NB4 (cell line): ENCODE measurements at regions not wholly inside any gene's neighbourhood (a gene's known extent, or its start where the extent isn't known, plus 50 kb on each side); places are given as distances from the start of the nearest gene placed in this dataset.

Experiments
- DNase-seq: peaks from one replicate; pipeline ENCODE4 v3.0.0; 2010; ENCODE audit warnings: low read depth
- H3K4me3 ChIP-seq: one replicate; pipeline ENCODE4 v1.5.1; 2011; ENCODE audit warnings: mild to moderate bottlenecking, low read depth, low read length, moderate library complexity
- CTCF ChIP-seq: IDR thresholded peaks from one replicate; pipeline ENCODE4 v1.5.1; 2012; ENCODE audit warnings: low read depth, low read length
- MYC ChIP-seq: IDR thresholded peaks from 2 replicates; pipeline ENCODE4 v1.6.1; 2011; ENCODE audit warnings: low read depth, low read length
- POLR2A ChIP-seq: IDR thresholded peaks from 2 replicates; pipeline ENCODE4 v1.6.1; 2011; ENCODE audit warnings: mild to moderate bottlenecking; ENCODE audit not compliant: insufficient read length; ENCODE audit errors: extremely low read depth
- TF ChIP-seq, protein P1 (sequence below): IDR thresholded peaks from 2 replicates; pipeline ENCODE4 v1.6.1; 2011; ENCODE audit warnings: low read depth, low read length

DNA sequence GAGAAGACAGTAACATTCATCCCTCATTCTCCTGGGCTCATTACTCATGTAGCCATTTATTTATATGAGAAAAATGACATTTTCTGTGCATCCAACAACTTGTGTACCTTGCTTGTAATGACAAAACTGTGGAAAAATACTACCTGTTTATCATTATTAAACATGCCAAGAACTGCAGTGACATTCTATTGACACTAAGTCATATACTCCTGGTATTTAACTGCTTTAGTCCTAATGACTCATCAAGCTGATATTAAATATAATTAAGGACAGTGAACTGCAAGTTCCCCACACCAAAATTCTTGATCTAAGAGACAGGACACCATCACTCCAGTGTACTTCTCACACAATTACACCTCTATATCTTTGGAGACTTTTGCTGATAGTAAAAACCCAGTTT is 1328.7 kb upstream of the RAG2 start:
- DNase-seq = no peak
- TF ChIP-seq, protein P1, sequence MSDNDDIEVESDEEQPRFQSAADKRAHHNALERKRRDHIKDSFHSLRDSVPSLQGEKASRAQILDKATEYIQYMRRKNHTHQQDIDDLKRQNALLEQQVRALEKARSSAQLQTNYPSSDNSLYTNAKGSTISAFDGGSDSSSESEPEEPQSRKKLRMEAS = no peak
- TF ChIP-seq POLR2A (no peak), MYC (no peak), CTCF (no peak)

GRCh38 chr11:37916331-37916730 is 1318.3 kb upstream of the RAG2 start:
- H3K4me3 ChIP-seq = no peak overlapping the region
- no peak for DNase-seq
- TF ChIP-seq CTCF = no peak
- TF ChIP-seq MYC = no peak
- TF ChIP-seq, protein P1 = no peak
- TF ChIP-seq POLR2A = no peak

More for the DNA sequence above, 1328.7 kb upstream of the RAG2 start:
- H3K4me3 ChIP-seq = no peak overlapping the region

DNA sequence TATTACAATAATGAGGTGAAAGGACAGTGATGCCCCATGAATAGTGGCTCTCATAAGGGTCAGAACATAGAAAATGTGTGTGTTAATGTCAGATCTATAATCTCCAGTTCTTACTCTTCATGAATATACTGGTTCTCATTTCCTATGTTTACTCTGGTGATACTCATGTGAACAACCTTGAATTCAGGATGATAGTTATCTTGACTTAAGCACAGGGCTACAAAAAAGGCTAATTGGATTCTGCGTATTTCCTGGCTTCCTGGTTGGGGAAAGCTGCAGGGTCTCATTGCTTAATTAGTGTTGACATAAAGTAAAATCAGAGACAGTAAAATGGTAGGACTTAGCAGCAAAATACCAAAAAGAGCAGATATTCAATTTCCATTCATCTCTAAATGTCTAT is 1316.8 kb upstream of the RAG2 start:
- DNase-seq = no peak
- H3K4me3 ChIP-seq = no peak overlapping the region
- TF ChIP-seq POLR2A = no peak
- TF ChIP-seq, protein P1 = no peak

DNA sequence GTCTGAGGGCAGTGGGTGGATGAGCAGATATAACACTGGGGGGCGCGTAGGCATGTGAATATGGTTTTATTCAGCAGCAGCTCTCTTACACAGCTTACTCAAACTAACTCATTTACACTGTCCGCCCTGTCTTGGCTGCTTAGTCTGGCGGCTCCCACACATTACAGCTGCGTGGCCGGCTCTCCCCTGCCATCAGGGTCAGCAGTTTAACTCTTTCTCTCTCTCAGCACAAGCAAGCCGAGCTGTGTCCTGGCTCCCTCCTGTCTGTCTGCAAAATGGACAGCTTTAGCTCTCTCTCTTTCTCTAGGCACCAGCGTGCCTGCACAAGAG is 1310.1 kb upstream of the RAG2 start:
- H3K4me3 ChIP-seq = no peak overlapping the region
- TF ChIP-seq, protein P1 = no peak
- TF ChIP-seq CTCF (no peak), MYC (no peak), POLR2A (no peak)
- no peak for DNase-seq

GRCh38 chr11:37907436-37908218 is 1309.6 kb upstream of the RAG2 start:
- no peak overlapping the region for H3K4me3 ChIP-seq
- TF ChIP-seq, protein P1 = no peak
- DNase-seq = no peak

DNA sequence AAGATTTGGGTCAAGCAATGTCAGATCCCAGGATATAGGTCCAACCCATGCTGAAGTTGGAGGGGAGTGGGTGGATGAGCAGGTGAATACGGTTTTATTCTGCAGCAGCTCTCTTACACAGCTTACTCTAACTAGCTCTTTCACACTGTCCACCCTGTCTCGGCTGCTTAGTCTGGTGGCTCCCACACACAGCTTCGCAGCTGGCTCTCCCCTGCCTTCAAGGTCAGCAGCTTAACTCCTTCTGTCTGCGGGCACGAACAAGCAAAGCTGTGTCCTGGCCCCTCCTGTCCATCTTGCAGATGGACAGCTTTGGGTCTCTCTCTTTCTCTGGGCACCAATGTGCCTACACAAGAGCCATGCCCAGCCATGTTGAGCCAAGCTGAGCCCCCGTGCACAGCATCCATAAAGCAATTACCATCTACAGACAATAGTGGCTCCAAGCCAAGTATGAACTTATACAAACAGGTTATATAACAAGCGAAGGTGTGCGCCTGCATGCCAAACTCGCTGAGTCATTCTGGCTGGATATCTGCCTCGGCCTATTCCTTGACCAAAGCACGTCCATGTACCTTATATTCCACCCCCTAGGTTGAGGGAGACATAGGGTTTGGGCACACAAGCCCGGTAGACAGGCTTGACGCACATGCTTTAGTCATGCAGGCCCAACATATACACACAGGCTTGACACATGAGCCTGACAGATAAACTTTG is 1307.8 kb upstream of the RAG2 start:
- DNase-seq = no peak
- no peak overlapping the region for H3K4me3 ChIP-seq
- no peak for TF ChIP-seq CTCF
- TF ChIP-seq, protein P1 = no peak
- no peak for TF ChIP-seq POLR2A
- no peak for TF ChIP-seq MYC
